Testis (tissue), 2 donors: ENCODE measurements at regions not wholly inside any gene's neighbourhood (a gene's known extent, or its start where the extent isn't known, plus 50 kb on each side); places are given as distances from the start of the nearest gene placed in this dataset.

ENCODE experiments used
- CTCF ChIP-seq, 3 experiments: fragments of 450-650 bp in 2 of 3; fragments of 200-600 bp in 1 of 3; sonication (generic) in 1 of 3; IDR thresholded peaks; one replicate each; pipeline ENCODE4 v1.5.1; 2016 to 2019; ENCODE audit warnings: antibody characterized with exemption in 3 of 3, mild to moderate bottlenecking in 2 of 3, moderate library complexity in 1 of 3
- POLR2A ChIP-seq: fragments of 450-650 bp; IDR thresholded peaks from one replicate; pipeline ENCODE4 v1.6.1; 2017; ENCODE audit warnings: antibody characterized with exemption, mild to moderate bottlenecking, moderate library complexity

GRCh38 chr12:116393859-116394650 lies 116.6 kb upstream of the MED13L start:
- TF ChIP-seq POLR2A (no peak), CTCF (IDR thresholded peaks at IDR 0.05) (no peak)
